Tibial nerve (tissue), 4 donors: ENCODE measurements at regions not wholly inside any gene's neighbourhood (a gene's known extent, or its start where the extent isn't known, plus 50 kb on each side); places are given as distances from the start of the nearest gene placed in this dataset.

Experiments used
- DNase-seq, 2 donors: peaks; one replicate each; pipeline ENCODE4 v3.0.0-alpha.2; 2019; ENCODE audit warnings: low spot score in 2 of 2
- H3K27ac ChIP-seq, 4 donors: fragments of 200-600 bp; sonication (generic) in 3 of 4; one replicate each; pipeline ENCODE4 v1.5.1; 2017 to 2019; ENCODE audit warnings: mild to moderate bottlenecking in 1 of 4
- H3K27me3 ChIP-seq, 2 donors: fragments of 200-600 bp; sonication (generic) in 1 of 2; one replicate each; pipeline versions ENCODE4 v1.5.1 to v1.6.0; 2017 to 2019
- H3K36me3 ChIP-seq, 3 donors: fragments of 200-600 bp; sonication (generic); one replicate each; pipeline ENCODE4 v1.5.1; 2018 to 2019
- H3K4me1 ChIP-seq, 4 donors: fragments of 200-600 bp; sonication (generic) in 3 of 4; one replicate each; pipeline ENCODE4 v1.5.1; 2017 to 2019
- H3K4me3 ChIP-seq, 4 donors: fragments of 200-600 bp; sonication (generic) in 3 of 4; one replicate each; pipeline ENCODE4 v1.5.1; 2017 to 2019; ENCODE audit warnings: mild to moderate bottlenecking in 1 of 4, moderate library complexity in 1 of 4
- H3K9me3 ChIP-seq, 4 donors: fragments of 200-600 bp; sonication (generic) in 3 of 4; one replicate each; pipeline ENCODE4 v1.5.1; 2017 to 2019
- EP300 ChIP-seq, 2 donors: sonication (generic); formaldehyde crosslinking; IDR thresholded peaks; one replicate each; pipeline ENCODE4 v1.6.1; 2017; ENCODE audit warnings: antibody characterized with exemption in 2 of 2, mild to moderate bottlenecking in 1 of 2
- POLR2A ChIP-seq, 2 donors: fragments of 450-650 bp; IDR thresholded peaks; one replicate each; pipeline ENCODE4 v1.6.1; 2017; ENCODE audit warnings: antibody characterized with exemption in 2 of 2, mild to moderate bottlenecking in 2 of 2, moderate library complexity in 2 of 2
- WGBS, 2 donors: methylation state at CpG; one replicate each; pipeline ENCODE4 v1.1.5; 2018; 5-methylcytosine and 5-hydroxymethylcytosine counted together
- TF ChIP-seq, protein P1 (sequence below), 5 experiments: fragments of 200-600 bp in 3 of 5; fragments of 450-650 bp in 2 of 5; sonication (generic) in 3 of 5; IDR thresholded peaks; one replicate each; pipeline ENCODE4 v1.5.1; 2016 to 2019; ENCODE audit warnings: antibody characterized with exemption in 5 of 5, mild to moderate bottlenecking in 3 of 5, moderate library complexity in 2 of 5

DNA sequence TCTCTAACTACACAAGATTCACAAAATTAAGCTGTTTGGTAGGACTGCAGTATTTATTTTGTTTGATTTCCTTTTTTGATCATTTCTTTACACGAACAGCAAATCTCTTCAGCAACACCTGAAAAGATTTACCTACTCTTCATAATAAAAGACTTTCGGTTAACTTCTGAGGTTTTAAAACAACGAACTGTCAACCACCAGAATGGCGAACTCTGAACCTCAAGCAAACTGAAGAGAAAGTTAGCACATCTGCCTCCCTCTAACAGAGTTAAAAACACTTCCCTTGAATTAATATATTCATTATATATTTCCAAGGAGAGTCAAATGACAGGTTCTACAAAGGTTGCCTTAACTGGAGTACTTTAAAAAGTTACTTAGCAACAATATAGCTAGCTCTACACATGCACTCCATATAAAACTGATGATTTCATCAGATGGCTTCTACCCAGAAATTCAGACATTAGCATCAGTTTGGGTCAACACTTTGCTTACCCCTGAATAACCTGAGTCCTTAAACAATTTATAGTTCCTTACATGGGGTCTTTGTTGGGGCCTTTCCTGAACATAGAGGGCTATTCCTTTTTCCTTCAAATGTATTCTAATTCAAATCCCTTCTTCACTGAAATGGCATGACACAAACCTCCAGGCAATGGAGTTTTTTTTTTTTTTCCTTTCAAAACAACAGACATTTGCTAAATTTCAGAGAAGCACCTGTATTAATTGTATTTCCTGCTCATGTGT, 118.3 kb downstream of the SEM1 start:
- Histone ChIP-seq H3K27ac (no peak overlapping the region), H3K4me3 (no peak overlapping the region), H3K27me3 (no peaks in the 10 kb centered on the region), H3K36me3 (no peaks in the 10 kb centered on the region), H3K4me1 (no peaks in the 10 kb centered on the region), H3K9me3 (no peaks in the 10 kb centered on the region)
- TF ChIP-seq, protein P1, sequence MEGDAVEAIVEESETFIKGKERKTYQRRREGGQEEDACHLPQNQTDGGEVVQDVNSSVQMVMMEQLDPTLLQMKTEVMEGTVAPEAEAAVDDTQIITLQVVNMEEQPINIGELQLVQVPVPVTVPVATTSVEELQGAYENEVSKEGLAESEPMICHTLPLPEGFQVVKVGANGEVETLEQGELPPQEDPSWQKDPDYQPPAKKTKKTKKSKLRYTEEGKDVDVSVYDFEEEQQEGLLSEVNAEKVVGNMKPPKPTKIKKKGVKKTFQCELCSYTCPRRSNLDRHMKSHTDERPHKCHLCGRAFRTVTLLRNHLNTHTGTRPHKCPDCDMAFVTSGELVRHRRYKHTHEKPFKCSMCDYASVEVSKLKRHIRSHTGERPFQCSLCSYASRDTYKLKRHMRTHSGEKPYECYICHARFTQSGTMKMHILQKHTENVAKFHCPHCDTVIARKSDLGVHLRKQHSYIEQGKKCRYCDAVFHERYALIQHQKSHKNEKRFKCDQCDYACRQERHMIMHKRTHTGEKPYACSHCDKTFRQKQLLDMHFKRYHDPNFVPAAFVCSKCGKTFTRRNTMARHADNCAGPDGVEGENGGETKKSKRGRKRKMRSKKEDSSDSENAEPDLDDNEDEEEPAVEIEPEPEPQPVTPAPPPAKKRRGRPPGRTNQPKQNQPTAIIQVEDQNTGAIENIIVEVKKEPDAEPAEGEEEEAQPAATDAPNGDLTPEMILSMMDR (IDR thresholded peaks at IDR 0.05) = no peak
- no peak for TF ChIP-seq POLR2A (IDR thresholded peaks at IDR 0.05)
- no peak for DNase-seq
- WGBS, 2 donors = 73 to 75% methylated on average over 4 of the region's 4 CpGs

DNA sequence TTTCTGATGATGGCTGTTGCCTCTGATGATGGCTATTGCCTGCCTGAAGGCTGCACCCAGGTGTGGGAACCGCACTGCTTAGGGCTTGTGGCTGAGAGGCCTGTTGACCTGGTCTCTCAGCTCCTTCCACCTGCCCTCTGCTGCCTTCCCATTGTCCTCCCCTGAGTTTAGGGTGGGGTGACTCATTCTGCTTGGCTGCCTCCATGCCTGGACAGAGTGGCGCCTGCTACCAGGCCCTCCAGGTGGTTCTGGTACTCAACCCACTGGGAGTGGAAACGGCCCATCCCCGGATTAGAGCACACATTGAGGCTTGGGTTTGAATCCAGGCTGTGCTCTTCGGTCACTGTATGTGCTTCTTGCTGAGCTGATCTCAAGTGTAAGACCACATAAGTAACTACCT, 120.6 kb downstream of the SEM1 start:
- Histone ChIP-seq H3K9me3 (peaks cover 0 to 4% (median 0%) of the 10 kb centered on the region in 4 donors), H3K4me3 (no peak overlapping the region), H3K27ac (no peak overlapping the region), H3K36me3 (no peaks in the 10 kb centered on the region), H3K4me1 (no peaks in the 10 kb centered on the region), H3K27me3 (no peaks in the 10 kb centered on the region)
- no peak for TF ChIP-seq POLR2A (IDR thresholded peaks at IDR 0.05)
- TF ChIP-seq EP300 (IDR thresholded peaks at IDR 0.05) = no peak
- TF ChIP-seq, protein P1 (IDR thresholded peaks at IDR 0.05) = no peak
- no peak for DNase-seq
- 89 to 92% methylated on average over 5 of the region's 5 CpGs for WGBS, 2 donors

DNA sequence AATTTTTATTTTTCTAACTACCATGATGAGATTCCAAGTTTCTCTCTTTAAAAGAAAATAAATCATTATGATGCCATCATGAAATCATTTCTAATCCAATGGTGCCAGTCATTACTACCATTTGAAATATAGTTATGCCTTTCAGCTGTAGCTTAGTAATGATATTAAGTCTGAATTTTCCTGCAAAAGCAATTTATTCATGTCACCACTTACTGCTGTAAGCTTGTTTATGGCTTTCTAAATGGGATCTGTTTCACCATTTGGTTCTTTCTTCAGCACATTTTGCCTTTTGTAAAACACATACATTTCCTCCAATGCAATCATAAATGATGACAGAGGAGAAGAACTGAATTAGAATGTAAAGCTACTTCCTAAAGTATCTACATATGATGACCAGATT, 130.5 kb downstream of the SEM1 start:
- DNase-seq = no peak
- H3K9me3 ChIP-seq = peaks cover 0 to 12% (median 0%) of the 10 kb centered on the region in 4 donors
- TF ChIP-seq, protein P1 (IDR thresholded peaks at IDR 0.05) = no peak
- TF ChIP-seq EP300 (IDR thresholded peaks at IDR 0.05) (no peak), POLR2A (IDR thresholded peaks at IDR 0.05) (no peak)
- no peak overlapping the region for H3K27ac ChIP-seq
- H3K4me3 ChIP-seq = no peak overlapping the region
- H3K27me3 ChIP-seq = no peaks in the 10 kb centered on the region
- H3K36me3 ChIP-seq = no peaks in the 10 kb centered on the region
- H3K4me1 ChIP-seq = no peaks in the 10 kb centered on the region

DNA sequence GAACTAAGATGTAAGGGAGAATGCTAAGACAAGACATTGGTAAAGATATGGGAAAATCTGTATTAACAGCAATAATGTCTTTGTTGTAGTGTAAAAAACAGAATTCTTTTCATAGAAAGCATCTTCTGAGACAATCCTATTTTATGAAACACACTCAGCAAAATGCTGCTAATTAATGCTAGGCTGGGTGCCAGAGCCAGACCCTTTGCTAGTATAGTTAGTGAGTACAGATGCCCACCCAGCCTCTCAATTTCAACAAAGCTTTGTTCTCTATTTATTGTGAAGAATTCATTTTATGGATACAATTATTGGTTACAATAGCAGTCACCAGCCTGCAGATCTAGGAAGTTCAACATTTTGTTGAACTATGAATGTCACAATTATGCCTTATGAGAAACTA, 131.0 kb downstream of the SEM1 start:
- Histone ChIP-seq H3K4me3 (no peak overlapping the region), H3K4me1 (no peaks in the 10 kb centered on the region), H3K9me3 (peaks cover 0 to 12% (median 0%) of the 10 kb centered on the region in 4 donors), H3K27me3 (no peaks in the 10 kb centered on the region), H3K27ac (no peak overlapping the region), H3K36me3 (no peaks in the 10 kb centered on the region)
- TF ChIP-seq, protein P1 (IDR thresholded peaks at IDR 0.05) = no peak
- no peak for DNase-seq

DNA sequence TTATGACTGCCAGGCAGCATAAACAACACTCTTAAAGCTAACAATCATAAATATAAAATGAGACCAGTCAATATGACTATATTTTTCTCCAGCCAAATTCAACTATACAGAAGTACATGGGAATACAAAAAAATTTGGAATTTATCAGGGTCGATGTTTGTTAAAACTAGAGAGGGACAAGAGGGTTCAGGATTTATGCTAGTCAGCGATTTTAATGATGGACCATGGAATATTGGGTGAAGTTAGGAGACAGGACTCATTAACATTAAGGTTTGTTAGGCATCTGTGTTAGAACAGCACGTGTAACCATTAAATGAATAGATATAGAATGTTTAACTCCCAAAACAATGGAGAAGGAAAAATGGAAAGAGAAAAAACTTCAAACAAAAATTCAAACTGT, 146.2 kb downstream of the SEM1 start:
- Histone ChIP-seq H3K4me1 (no peaks in the 10 kb centered on the region), H3K27me3 (no peaks in the 10 kb centered on the region), H3K4me3 (no peak overlapping the region), H3K27ac (no peak overlapping the region), H3K36me3 (no peaks in the 10 kb centered on the region), H3K9me3 (no peaks in the 10 kb centered on the region)
- DNase-seq = no peak
- TF ChIP-seq EP300 (IDR thresholded peaks at IDR 0.05) (no peak), POLR2A (IDR thresholded peaks at IDR 0.05) (no peak)
- TF ChIP-seq, protein P1 (IDR thresholded peaks at IDR 0.05) = no peak
- WGBS, 2 donors = 83 to 88% methylated on average over 3 of the region's 3 CpGs
